ENCODE measurements at regions not wholly inside any gene's neighbourhood (a gene's known extent, or its start where the extent isn't known, plus 50 kb on each side); places are given as distances from the start of the nearest gene placed in this dataset.

- no peaks in the 10 kb centered on the region for H3K36me3 ChIP-seq (ENCODE audit: low read depth)
- H3K9me2 ChIP-seq (ENCODE audit: insufficient read depth), result no peaks in the 10 kb centered on the region
- H2AFZ ChIP-seq, result no peak overlapping the region
- no peaks in the 10 kb centered on the region for H3K79me2 ChIP-seq (ENCODE audit: low read depth)
- H3F3A ChIP-seq (ENCODE audit: insufficient read depth, low read depth), result no peaks in the 10 kb centered on the region
- H3K9me3 ChIP-seq (ENCODE audit: insufficient read depth, low read depth), result no peaks in the 10 kb centered on the region
- no peak overlapping the region for H3K4me3 ChIP-seq
- H4K20me1 ChIP-seq (ENCODE audit: insufficient read depth), result no peaks in the 10 kb centered on the region
- BruUV-seq (replicated peaks), result no TSS peak
- intact Hi-C loops (cut with micrococcal nuclease; ENCODE audit: unreplicated experiment), result no loop called here
- ChIA-PET CTCF (no interaction called here), POLR2A (ENCODE audit: unreplicated experiment) (no interaction called here)
- no peak for DNase-seq
- no peaks in the 10 kb centered on the region for H3K4me1 ChIP-seq (replicated peaks; ENCODE audit: insufficient read depth)
- H3K27ac ChIP-seq, result no peak overlapping the region
- no peak for TF ChIP-seq EZH2 (IDR thresholded peaks at IDR 0.05; ENCODE audit: low read depth)
- no peak for TF ChIP-seq CTCF (conservative IDR thresholded peaks at IDR 0.05)
- H3K4me2 ChIP-seq, result no peak overlapping the region
- H3K27me3 ChIP-seq (ENCODE audit: insufficient read depth, low read depth), result peaks cover 44% of the 10 kb centered on the region
These were observed 196.8 kb upstream of the PDE1C start for GRCh38 chr7:32266932-32267475.

GRCh38 chr7:32264702-32265284, 194.6 kb upstream of the PDE1C start:
- no peak overlapping the region for H2AFZ ChIP-seq
- ChIA-PET POLR2A (ENCODE audit: unreplicated experiment) (no interaction called here), CTCF (no interaction called here)
- TF ChIP-seq EZH2 (IDR thresholded peaks at IDR 0.05; ENCODE audit: low read depth), result no peak
- no peak for TF ChIP-seq CTCF (conservative IDR thresholded peaks at IDR 0.05)
- no peak overlapping the region for H3K27ac ChIP-seq
- no TSS peak for BruUV-seq (replicated peaks)
- peaks cover 34% of the 10 kb centered on the region for H3K27me3 ChIP-seq (ENCODE audit: insufficient read depth, low read depth)
- no peaks in the 10 kb centered on the region for H3F3A ChIP-seq (ENCODE audit: insufficient read depth, low read depth)
- no peak overlapping the region for H3K4me3 ChIP-seq
- H3K9me2 ChIP-seq (ENCODE audit: insufficient read depth), result no peaks in the 10 kb centered on the region
- no peaks in the 10 kb centered on the region for H4K20me1 ChIP-seq (ENCODE audit: insufficient read depth)
- no peaks in the 10 kb centered on the region for H3K4me1 ChIP-seq (replicated peaks; ENCODE audit: insufficient read depth)
- no peaks in the 10 kb centered on the region for H3K79me2 ChIP-seq (ENCODE audit: low read depth)
- no peaks in the 10 kb centered on the region for H3K9me3 ChIP-seq (ENCODE audit: insufficient read depth, low read depth)
- no peak overlapping the region for H3K4me2 ChIP-seq
- DNase-seq, result no peak
- intact Hi-C loops (cut with micrococcal nuclease; ENCODE audit: unreplicated experiment), result no loop called here
- H3K36me3 ChIP-seq (ENCODE audit: low read depth), result no peaks in the 10 kb centered on the region

DNA sequence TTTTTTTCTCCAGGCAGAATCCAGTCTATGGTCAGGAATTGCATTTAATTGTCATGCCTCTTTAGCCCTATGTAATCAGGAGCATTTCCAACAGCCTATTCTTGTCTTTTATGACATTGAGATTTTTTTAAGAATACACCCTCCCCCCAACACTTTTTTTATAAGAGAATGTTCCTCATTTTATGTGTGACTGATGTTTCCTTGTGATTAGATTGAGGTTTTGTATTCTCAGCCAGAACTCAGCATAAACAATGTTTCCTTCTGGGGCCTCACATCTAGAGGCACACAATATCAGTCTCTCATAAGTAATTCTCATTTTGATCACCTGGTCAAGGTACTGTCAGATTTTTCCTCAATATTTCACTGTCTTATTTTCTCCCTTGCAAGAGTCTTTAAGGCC, 193.4 kb upstream of the PDE1C start:
- Histone ChIP-seq H2AFZ (no peak overlapping the region), H3K79me2 (ENCODE audit: low read depth) (no peaks in the 10 kb centered on the region), H3K9me2 (ENCODE audit: insufficient read depth) (no peaks in the 10 kb centered on the region), H3K4me3 (no peak overlapping the region), H3K4me1 (replicated peaks; ENCODE audit: insufficient read depth) (no peaks in the 10 kb centered on the region), H3K4me2 (no peak overlapping the region), H3K9me3 (ENCODE audit: insufficient read depth, low read depth) (no peaks in the 10 kb centered on the region), H3K27me3 (ENCODE audit: insufficient read depth, low read depth) (peaks cover 29% of the 10 kb centered on the region), H3K27ac (no peak overlapping the region), H4K20me1 (ENCODE audit: insufficient read depth) (no peaks in the 10 kb centered on the region), H3F3A (ENCODE audit: insufficient read depth, low read depth) (no peaks in the 10 kb centered on the region), H3K36me3 (ENCODE audit: low read depth) (no peaks in the 10 kb centered on the region)
- no peak for TF ChIP-seq EZH2 (IDR thresholded peaks at IDR 0.05; ENCODE audit: low read depth)
- DNase-seq, result no peak
- BruUV-seq (replicated peaks), result no TSS peak
- POLR2A ChIA-PET (ENCODE audit: unreplicated experiment), result no interaction called here
- CTCF ChIA-PET, result no interaction called here
- intact Hi-C loops (cut with micrococcal nuclease; ENCODE audit: unreplicated experiment), result no loop called here

DNA sequence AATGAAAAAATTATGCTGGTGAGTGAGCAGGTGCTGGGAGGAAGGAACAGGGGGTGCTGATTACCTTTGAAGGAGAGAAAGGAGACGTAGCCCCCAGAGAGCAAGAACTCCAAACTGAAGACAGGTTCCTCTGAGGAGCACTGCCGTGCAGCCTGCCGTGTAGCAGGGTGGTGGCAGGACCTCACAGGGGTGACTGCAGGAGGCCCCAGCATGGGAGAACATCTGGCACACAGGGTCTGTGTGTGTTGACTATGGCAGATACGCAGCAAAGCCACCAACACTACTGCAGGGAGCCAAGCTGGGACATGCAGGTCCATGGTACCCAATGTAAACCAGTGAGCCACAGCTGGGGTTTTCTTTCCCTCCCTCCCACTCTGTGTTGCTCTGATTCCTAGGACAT, 192.1 kb upstream of the PDE1C start:
- no peaks in the 10 kb centered on the region for H3K79me2 ChIP-seq (ENCODE audit: low read depth)
- TF ChIP-seq EZH2 (IDR thresholded peaks at IDR 0.05; ENCODE audit: low read depth), result no peak
- no peak for TF ChIP-seq CTCF (conservative IDR thresholded peaks at IDR 0.05)
- BruUV-seq (replicated peaks), result no TSS peak
- H4K20me1 ChIP-seq (ENCODE audit: insufficient read depth), result no peaks in the 10 kb centered on the region
- H3K9me3 ChIP-seq (ENCODE audit: insufficient read depth, low read depth), result no peaks in the 10 kb centered on the region
- CTCF ChIA-PET, result no interaction called here
- no peaks in the 10 kb centered on the region for H3K4me1 ChIP-seq (replicated peaks; ENCODE audit: insufficient read depth)
- H2AFZ ChIP-seq, result no peak overlapping the region
- no peak overlapping the region for H3K4me2 ChIP-seq
- no peaks in the 10 kb centered on the region for H3K9me2 ChIP-seq (ENCODE audit: insufficient read depth)
- no peak overlapping the region for H3K27ac ChIP-seq
- no peaks in the 10 kb centered on the region for H3K36me3 ChIP-seq (ENCODE audit: low read depth)
- intact Hi-C loops (cut with micrococcal nuclease; ENCODE audit: unreplicated experiment), result no loop called here
- POLR2A ChIA-PET (ENCODE audit: unreplicated experiment), result no interaction called here
- H3F3A ChIP-seq (ENCODE audit: insufficient read depth, low read depth), result no peaks in the 10 kb centered on the region
- H3K4me3 ChIP-seq, result no peak overlapping the region
- no peak for DNase-seq
- H3K27me3 ChIP-seq (ENCODE audit: insufficient read depth, low read depth), result peaks cover 19% of the 10 kb centered on the region
